ENCODE measurements at regions not wholly inside any gene's neighbourhood (a gene's known extent, or its start where the extent isn't known, plus 50 kb on each side); places are given as distances from the start of the nearest gene placed in this dataset.
A peak's percentile ranks its signal among the peaks of the same experiment; 100 is the strongest.

GRCh38 chr6:156383059-156383458 lies 394.1 kb upstream of the ARID1B start:
- TF ChIP-seq GATA1 (IDR thresholded peaks at IDR 0.05; ENCODE audit: low read depth, low read length): no peak
- no peak for TF ChIP-seq POLR2A (IDR thresholded peaks at IDR 0.05; ENCODE audit: low read length)
- no peak for DNase-seq

DNA sequence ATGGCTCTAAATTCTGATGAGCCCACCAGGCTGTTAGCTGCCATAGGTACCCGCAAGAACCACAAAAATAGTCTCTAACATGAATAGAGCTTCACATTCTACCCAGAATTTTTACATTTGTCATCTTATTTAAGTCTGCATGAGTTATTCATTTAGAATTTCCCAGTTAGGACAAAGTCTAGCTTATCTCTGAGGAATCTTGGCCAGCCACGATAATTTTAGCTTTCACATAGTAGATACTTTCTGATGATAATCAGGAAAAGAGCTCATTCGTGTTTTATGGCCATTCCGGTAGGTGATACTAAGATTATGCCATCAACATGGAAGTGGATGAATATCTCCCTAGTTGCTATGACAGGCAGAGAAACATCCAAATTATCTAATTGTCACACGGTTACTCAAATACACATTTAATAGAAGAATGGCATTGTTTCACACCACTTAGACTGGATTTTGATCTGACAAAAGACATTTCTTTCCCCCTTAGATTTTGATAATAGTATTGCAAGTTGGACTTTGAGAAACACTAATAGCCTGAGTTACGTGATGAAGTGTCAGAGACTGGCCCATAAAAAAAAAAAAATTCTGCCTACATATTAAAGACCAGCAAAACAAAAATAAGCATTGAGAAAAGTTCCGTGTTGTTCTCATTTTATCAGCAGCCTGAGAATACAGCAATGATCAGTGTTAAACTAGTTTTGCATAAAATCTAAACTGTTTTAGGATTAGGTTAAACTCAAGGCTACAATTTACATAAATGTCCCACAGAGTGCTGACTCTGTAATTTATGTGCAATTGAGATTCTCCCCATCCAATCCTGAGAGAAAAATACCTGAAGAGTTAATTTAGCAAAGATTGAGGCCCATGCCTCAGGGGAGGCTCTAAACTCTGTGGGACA lies 397.5 kb upstream of the ARID1B start:
- DNase-seq: no peak
- no peak for TF ChIP-seq POLR2A (IDR thresholded peaks at IDR 0.05; ENCODE audit: low read length)
- no peak for TF ChIP-seq GATA1 (IDR thresholded peaks at IDR 0.05; ENCODE audit: low read depth, low read length)

DNA sequence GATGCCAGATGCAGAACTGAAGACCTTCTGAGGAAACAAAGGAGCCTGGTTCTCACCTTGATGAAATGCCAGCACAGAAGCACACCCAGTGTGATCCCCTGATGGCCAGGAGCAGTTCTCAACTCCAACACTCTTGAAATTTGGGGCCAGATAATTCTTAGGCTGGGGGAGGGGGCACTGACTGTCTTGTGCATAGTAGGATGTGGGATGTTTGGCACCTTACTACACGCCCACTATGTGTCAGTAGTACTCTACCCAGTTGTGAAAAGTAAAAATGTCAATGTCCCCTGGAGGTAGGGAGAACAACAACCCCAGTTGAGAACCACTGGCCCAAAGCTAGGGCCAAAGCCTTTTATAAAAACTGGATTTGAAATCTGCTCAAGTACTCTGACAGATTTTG lies 398.3 kb upstream of the ARID1B start:
- no peak for DNase-seq
- TF ChIP-seq POLR2A (IDR thresholded peaks at IDR 0.05; ENCODE audit: low read length) (no peak), GATA1 (IDR thresholded peaks at IDR 0.05; ENCODE audit: low read depth, low read length) (no peak)

- TF ChIP-seq POLR2A (IDR thresholded peaks at IDR 0.05; ENCODE audit: low read length) (no peak), GATA1 (IDR thresholded peaks at IDR 0.05; ENCODE audit: low read depth, low read length) (no peak)
- DNase-seq: no peak
These were observed 401.1 kb upstream of the ARID1B start for GRCh38 chr6:156376091-156376490.

- TF ChIP-seq POLR2A (IDR thresholded peaks at IDR 0.05; ENCODE audit: low read length) (no peak), GATA1 (IDR thresholded peaks at IDR 0.05; ENCODE audit: low read depth, low read length) (no peak)
- DNase-seq: peak in 1 of 2 experiments; percentile 3
These were observed 417.3 kb upstream of the ARID1B start for GRCh38 chr6:156359912-156360311.

- TF ChIP-seq POLR2A (IDR thresholded peaks at IDR 0.05; ENCODE audit: low read length): no peak
- TF ChIP-seq GATA1 (IDR thresholded peaks at IDR 0.05; ENCODE audit: low read depth, low read length): no peak
- DNase-seq: no peak
These were observed 424.3 kb upstream of the ARID1B start for GRCh38 chr6:156352861-156353260.

- DNase-seq: no peak
- TF ChIP-seq POLR2A (IDR thresholded peaks at IDR 0.05; ENCODE audit: low read length) (no peak), GATA1 (IDR thresholded peaks at IDR 0.05; ENCODE audit: low read depth, low read length) (no peak)
These were observed 425.7 kb upstream of the ARID1B start for GRCh38 chr6:156351346-156351966.

DNA sequence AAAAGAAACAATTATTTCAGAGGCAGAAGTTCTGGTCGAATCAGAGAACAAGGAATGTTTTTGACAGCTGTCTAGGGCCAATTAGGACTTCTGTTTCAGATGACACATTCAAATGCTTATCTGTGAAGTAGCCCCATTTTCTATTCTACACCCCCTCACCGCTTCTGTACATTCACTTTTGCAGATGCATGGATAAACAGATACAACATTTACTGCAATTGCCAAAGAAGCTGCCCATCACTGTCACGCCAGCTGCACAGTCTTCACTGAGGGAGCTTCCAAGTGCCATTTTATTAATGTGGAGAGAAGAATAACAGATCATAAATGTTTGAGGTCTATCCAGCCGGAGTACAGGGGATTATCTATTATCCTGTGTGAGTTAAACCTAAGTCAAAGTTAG lies 426.8 kb upstream of the ARID1B start:
- no peak for DNase-seq
- TF ChIP-seq POLR2A (IDR thresholded peaks at IDR 0.05; ENCODE audit: low read length): no peak
- no peak for TF ChIP-seq GATA1 (IDR thresholded peaks at IDR 0.05; ENCODE audit: low read depth, low read length)

DNA sequence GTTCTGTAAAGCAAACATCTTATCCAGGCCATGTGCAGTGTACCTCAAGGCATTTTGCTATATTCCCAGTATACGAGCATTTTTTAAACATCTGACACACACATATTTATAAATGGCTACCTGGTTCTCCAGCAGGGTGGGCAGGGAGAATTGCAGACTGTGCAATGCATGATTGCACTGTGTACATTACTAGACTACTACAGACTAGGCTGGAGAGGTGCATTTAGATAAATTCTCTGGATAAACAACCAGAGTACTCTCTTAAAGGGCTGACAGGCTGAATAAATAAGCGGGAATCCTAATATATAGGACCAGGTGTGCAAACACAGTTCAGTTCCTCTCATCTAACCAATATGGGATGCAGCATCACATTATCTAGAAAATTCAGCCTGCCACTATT lies 428.3 kb upstream of the ARID1B start:
- TF ChIP-seq POLR2A (IDR thresholded peaks at IDR 0.05; ENCODE audit: low read length) (no peak), GATA1 (IDR thresholded peaks at IDR 0.05; ENCODE audit: low read depth, low read length) (no peak)

DNA sequence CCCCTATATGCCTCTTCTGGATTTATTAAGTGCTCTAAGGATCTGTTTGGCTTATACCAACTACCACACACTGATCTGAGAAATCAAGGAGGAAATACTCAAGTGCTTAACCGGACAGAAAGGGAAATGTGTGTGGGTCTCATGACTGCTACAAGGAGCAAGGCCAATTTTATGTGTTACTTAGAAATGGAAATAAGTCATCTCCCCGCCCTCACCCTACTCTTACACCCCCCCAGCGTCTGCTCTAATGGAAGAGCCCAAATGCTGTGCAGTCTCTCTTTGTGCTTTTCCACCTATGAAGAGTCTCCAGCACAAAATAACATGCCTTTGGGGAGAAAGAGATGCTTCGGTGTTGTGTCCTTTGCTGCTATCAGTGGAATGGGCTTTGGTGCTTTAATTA lies 428.8 kb upstream of the ARID1B start:
- DNase-seq: no peak

More for the DNA sequence above, 428.3 kb upstream of the ARID1B start:
- no peak for DNase-seq

GRCh38 chr6:156347656-156348055 lies 429.5 kb upstream of the ARID1B start:
- no peak for TF ChIP-seq GATA1 (IDR thresholded peaks at IDR 0.05; ENCODE audit: low read depth, low read length)
- no peak for TF ChIP-seq POLR2A (IDR thresholded peaks at IDR 0.05; ENCODE audit: low read length)
- no peak for DNase-seq

More for the DNA sequence above, 428.8 kb upstream of the ARID1B start:
- no peak for TF ChIP-seq POLR2A (IDR thresholded peaks at IDR 0.05; ENCODE audit: low read length)
- no peak for TF ChIP-seq GATA1 (IDR thresholded peaks at IDR 0.05; ENCODE audit: low read depth, low read length)

GRCh38 chr6:156347246-156347645 lies 429.9 kb upstream of the ARID1B start:
- no peak for DNase-seq
- TF ChIP-seq GATA1 (IDR thresholded peaks at IDR 0.05; ENCODE audit: low read depth, low read length): no peak
- no peak for TF ChIP-seq POLR2A (IDR thresholded peaks at IDR 0.05; ENCODE audit: low read length)

GRCh38 chr6:156345700-156346099 lies 431.5 kb upstream of the ARID1B start:
- TF ChIP-seq POLR2A (IDR thresholded peaks at IDR 0.05; ENCODE audit: low read length) (no peak), GATA1 (IDR thresholded peaks at IDR 0.05; ENCODE audit: low read depth, low read length) (no peak)
- DNase-seq: no peak

- TF ChIP-seq POLR2A (IDR thresholded peaks at IDR 0.05; ENCODE audit: low read length): no peak
- TF ChIP-seq GATA1 (IDR thresholded peaks at IDR 0.05; ENCODE audit: low read depth, low read length): no peak
- no peak for DNase-seq
These were observed 432.7 kb upstream of the ARID1B start for GRCh38 chr6:156344491-156344890.

DNA sequence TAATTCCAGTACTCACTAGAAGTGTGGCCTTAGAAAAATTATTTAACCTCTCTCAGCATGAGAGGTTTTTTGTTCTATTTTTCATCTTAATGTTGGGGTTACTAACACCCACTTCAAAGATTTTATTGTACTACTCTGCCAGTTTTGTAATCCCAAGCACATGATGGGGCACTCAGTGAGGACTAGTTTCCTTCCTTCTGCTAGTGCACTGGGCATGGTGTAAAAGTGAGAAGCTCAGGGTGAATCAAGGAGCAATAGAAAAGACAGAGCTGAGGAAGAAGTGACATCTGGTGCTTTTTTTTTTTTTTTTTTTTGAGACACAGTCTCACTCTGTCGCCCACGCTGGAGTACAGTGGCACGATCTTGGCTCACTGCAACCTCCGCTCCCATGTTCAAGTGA lies 439.4 kb upstream of the ARID1B start:
- DNase-seq: no peak
- no peak for TF ChIP-seq POLR2A (IDR thresholded peaks at IDR 0.05; ENCODE audit: low read length)
- no peak for TF ChIP-seq GATA1 (IDR thresholded peaks at IDR 0.05; ENCODE audit: low read depth, low read length)
